ENCODE measurements at regions not wholly inside any gene's neighbourhood (a gene's known extent, or its start where the extent isn't known, plus 50 kb on each side); places are given as distances from the start of the nearest gene placed in this dataset.

DNA sequence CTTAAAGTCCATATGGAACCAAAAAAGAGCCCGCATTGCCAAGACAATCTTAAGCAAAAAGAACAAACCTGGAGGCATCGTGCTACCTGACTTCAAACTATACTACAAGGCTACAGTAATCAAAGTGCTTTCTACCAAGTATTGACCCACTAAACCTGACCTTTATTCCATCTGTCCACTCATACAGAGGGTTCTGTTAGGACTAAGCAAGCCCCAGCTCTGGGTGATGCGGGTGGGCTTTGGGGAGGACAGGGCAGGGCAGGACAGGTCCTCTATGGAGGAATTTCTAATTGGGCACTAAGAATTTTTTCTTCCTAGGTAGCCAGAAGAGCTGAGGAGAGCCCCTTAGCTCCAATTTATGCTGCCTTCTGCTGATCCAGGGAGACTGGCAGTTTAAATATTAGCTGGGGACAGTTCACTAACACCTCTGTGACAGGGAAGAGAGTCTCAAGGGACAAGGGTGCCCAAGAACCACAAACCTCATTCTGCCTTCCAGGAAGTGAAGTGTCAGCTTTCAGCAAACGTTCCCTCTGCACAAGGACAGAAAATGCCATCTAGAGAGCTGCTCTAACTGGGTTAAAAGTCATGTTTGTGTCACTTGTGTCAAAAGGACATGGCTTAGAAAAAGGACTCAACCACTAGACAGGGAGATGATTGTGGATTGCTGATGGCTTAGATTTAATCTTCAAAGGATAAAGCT lies 143.2 kb downstream of the KIT start:
- no peak overlapping the region for H3K4me3 Mint-ChIP-seq
- H3K4me3 ChIP-seq (replicated peaks in 1 of 3; ENCODE audit: low read depth in 2 of 3, low read length in 3 of 3): no peak overlapping the region
- no peak overlapping the region for H3K4me2 ChIP-seq (replicated peaks; ENCODE audit: extremely low read depth, low read length, poor library complexity, severe bottlenecking)
- H3K27me3 Mint-ChIP-seq (ENCODE audit: low read depth in 3 of 3): no peaks in the 10 kb centered on the region
- intact Hi-C loops (cut with micrococcal nuclease): no loop called here
- H3K9ac ChIP-seq (ENCODE audit: insufficient read depth, low read length, poor library complexity, severe bottlenecking): no peak overlapping the region
- H3K36me3 Mint-ChIP-seq: no peaks in the 10 kb centered on the region
- peaks cover 0 to 19% (median 9%) of the 10 kb centered on the region in 7 donors for H3K9me3 Mint-ChIP-seq
- H3K4me1 ChIP-seq (ENCODE audit: control insufficient read depth in 1 of 2, insufficient read depth in 2 of 2, low read length in 2 of 2): no peaks in the 10 kb centered on the region
- TF ChIP-seq, protein P1, sequence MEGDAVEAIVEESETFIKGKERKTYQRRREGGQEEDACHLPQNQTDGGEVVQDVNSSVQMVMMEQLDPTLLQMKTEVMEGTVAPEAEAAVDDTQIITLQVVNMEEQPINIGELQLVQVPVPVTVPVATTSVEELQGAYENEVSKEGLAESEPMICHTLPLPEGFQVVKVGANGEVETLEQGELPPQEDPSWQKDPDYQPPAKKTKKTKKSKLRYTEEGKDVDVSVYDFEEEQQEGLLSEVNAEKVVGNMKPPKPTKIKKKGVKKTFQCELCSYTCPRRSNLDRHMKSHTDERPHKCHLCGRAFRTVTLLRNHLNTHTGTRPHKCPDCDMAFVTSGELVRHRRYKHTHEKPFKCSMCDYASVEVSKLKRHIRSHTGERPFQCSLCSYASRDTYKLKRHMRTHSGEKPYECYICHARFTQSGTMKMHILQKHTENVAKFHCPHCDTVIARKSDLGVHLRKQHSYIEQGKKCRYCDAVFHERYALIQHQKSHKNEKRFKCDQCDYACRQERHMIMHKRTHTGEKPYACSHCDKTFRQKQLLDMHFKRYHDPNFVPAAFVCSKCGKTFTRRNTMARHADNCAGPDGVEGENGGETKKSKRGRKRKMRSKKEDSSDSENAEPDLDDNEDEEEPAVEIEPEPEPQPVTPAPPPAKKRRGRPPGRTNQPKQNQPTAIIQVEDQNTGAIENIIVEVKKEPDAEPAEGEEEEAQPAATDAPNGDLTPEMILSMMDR (IDR thresholded peaks at IDR 0.05): no peak
- H3K27me3 ChIP-seq (ENCODE audit: control insufficient read depth in 2 of 2, insufficient read depth in 2 of 2, low read length in 2 of 2): no peaks in the 10 kb centered on the region
- 100% methylated on average over 2 of the region's 4 CpGs for WGBS (ENCODE audit: insufficient coverage)
- no peaks in the 10 kb centered on the region for H4K20me1 ChIP-seq (ENCODE audit: insufficient read depth, low read length)
- no peak overlapping the region for H3K27ac ChIP-seq (ENCODE audit: low read depth in 1 of 2, low read length in 2 of 2)
- no peaks in the 10 kb centered on the region for H3K36me3 ChIP-seq (replicated peaks in 1 of 2; ENCODE audit: control insufficient read depth in 1 of 2, insufficient read depth in 2 of 2, low read length in 2 of 2)
- H3K9me3 ChIP-seq (replicated peaks in 1 of 2; ENCODE audit: control insufficient read depth in 1 of 2, insufficient read depth in 1 of 2, low read length in 2 of 2): no peaks in the 10 kb centered on the region
- no peak for DNase-seq
- H3K4me1 Mint-ChIP-seq: peaks cover 6% of the 10 kb centered on the region
- no peaks in the 10 kb centered on the region for H3K79me2 ChIP-seq (ENCODE audit: insufficient read depth, low read length)
- H2AFZ ChIP-seq (ENCODE audit: insufficient read depth, low read depth, low read length, poor library complexity, severe bottlenecking): no peak overlapping the region
- H3K27ac Mint-ChIP-seq: no peak overlapping the region

DNA sequence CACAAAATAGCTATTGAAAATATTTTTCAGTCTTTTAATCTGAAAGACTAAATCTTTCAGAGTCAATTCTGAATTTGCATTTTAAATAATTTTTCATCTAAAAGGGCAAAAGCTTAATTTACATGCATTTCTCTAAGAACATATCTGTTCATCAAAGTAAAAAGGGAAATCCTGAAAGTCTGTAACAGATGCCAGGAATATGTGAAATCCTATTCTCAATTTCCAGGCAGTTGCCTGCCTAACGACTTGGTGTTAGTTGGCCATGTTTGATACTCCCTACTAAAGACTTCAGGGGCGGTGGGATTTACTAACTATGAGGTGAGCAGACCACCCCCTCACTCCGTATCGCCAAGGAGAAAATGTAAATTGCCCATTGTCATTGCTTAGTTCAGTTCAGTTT lies 136.8 kb downstream of the KIT start:
- Histone ChIP-seq H3K9ac (ENCODE audit: insufficient read depth, low read length, poor library complexity, severe bottlenecking) (no peak overlapping the region), H3K4me1 (ENCODE audit: control insufficient read depth in 1 of 2, insufficient read depth in 2 of 2, low read length in 2 of 2) (no peaks in the 10 kb centered on the region), H3K4me3 (replicated peaks in 1 of 3; ENCODE audit: low read depth in 2 of 3, low read length in 3 of 3) (no peak overlapping the region), H2AFZ (ENCODE audit: insufficient read depth, low read depth, low read length, poor library complexity, severe bottlenecking) (no peak overlapping the region), H3K4me2 (replicated peaks; ENCODE audit: extremely low read depth, low read length, poor library complexity, severe bottlenecking) (no peak overlapping the region), H3K79me2 (ENCODE audit: insufficient read depth, low read length) (no peaks in the 10 kb centered on the region), H3K27me3 (ENCODE audit: control insufficient read depth in 2 of 2, insufficient read depth in 2 of 2, low read length in 2 of 2) (no peaks in the 10 kb centered on the region), H3K9me3 (replicated peaks in 1 of 2; ENCODE audit: control insufficient read depth in 1 of 2, insufficient read depth in 1 of 2, low read length in 2 of 2) (no peaks in the 10 kb centered on the region), H3K36me3 (replicated peaks in 1 of 2; ENCODE audit: control insufficient read depth in 1 of 2, insufficient read depth in 2 of 2, low read length in 2 of 2) (no peaks in the 10 kb centered on the region), H4K20me1 (ENCODE audit: insufficient read depth, low read length) (no peaks in the 10 kb centered on the region), H3K27ac (ENCODE audit: low read depth in 1 of 2, low read length in 2 of 2) (no peak overlapping the region)
- 92% methylated on average over 2 of the region's 4 CpGs for WGBS (ENCODE audit: insufficient coverage)
- no peaks in the 10 kb centered on the region for H3K36me3 Mint-ChIP-seq
- H3K9me3 Mint-ChIP-seq: peaks cover 0 to 7% (median 5%) of the 10 kb centered on the region in 7 donors
- no peak for DNase-seq
- H3K4me1 Mint-ChIP-seq: peaks cover 3% of the 10 kb centered on the region
- TF ChIP-seq, protein P1 (IDR thresholded peaks at IDR 0.05): no peak
- H3K27me3 Mint-ChIP-seq (ENCODE audit: low read depth in 3 of 3): peaks cover 0 to 4% (median 0%) of the 10 kb centered on the region in 3 donors
- H3K27ac Mint-ChIP-seq: peak overlapping the region in 1 of 7 donors; percentile 16
- intact Hi-C loops (cut with micrococcal nuclease): no loop called here
- H3K4me3 Mint-ChIP-seq: no peak overlapping the region

Measured in CD14-positive monocyte (primary cell).